ENCODE measurements at regions not wholly inside any gene's neighbourhood (a gene's known extent, or its start where the extent isn't known, plus 50 kb on each side); places are given as distances from the start of the nearest gene placed in this dataset.

DNA sequence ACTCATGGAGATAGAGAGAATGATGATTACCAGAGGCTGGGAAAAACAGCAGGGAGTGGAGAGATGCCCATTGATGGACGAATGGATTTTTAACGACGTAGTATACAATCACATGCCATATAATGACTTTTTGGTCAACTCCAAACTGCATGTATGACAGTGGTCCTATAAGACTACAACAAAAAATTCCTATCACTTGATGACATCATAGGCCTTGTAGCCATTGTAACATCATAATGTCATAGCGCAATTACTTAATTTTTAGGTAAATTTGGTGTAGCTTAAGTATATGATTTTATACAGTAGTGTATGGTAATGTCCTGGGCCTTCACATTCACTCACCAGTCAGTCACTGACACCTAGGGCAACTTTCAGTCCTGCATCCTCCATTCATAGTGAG, 264.3 kb downstream of the RAP2B start:
- Histone ChIP-seq H3K27me3 (ENCODE audit: control insufficient read depth in 1 of 2, insufficient read depth in 2 of 2, low read length in 2 of 2) (no peaks in the 10 kb centered on the region), H3K9me3 (ENCODE audit: control insufficient read depth in 1 of 2, low read length in 2 of 2) (peaks cover 4 to 10% of the 10 kb centered on the region in 2 donors)

DNA sequence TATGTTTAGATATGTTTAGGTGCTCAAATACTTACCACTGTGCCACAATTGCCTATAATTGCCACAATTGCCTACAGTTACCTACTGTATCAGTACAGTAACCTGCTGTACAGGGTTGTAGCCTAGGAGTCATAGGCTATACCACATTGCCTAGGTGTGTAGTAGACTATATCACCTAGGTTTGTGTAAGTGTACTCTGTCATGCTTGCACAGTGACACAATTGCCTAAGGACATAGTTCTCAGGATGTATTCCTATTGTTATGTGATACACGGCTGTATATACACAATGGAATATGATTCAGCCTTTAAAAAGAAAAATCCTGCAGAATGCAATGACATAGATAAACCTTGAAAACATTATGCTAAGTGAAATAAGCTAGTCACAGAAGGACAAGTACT, 264.8 kb downstream of the RAP2B start:
- no peaks in the 10 kb centered on the region for H3K4me1 ChIP-seq (ENCODE audit: control insufficient read depth in 1 of 2, insufficient read depth in 2 of 2, low read length in 2 of 2)
- no peak overlapping the region for H3K4me3 ChIP-seq (ENCODE audit: low read depth in 1 of 2, low read length in 2 of 2)
- H3K9ac ChIP-seq (ENCODE audit: low read depth in 1 of 2, low read length in 2 of 2): no peak overlapping the region
- H3K27ac ChIP-seq (ENCODE audit: low read depth, low read length): no peak overlapping the region
- no peaks in the 10 kb centered on the region for H3K27me3 ChIP-seq (ENCODE audit: control insufficient read depth in 1 of 2, insufficient read depth in 2 of 2, low read length in 2 of 2)
- no peaks in the 10 kb centered on the region for H3K36me3 ChIP-seq (ENCODE audit: control insufficient read depth in 1 of 2, insufficient read depth in 2 of 2, low read length in 2 of 2)
- H3K9me3 ChIP-seq (ENCODE audit: control insufficient read depth in 1 of 2, low read length in 2 of 2): peaks cover 4 to 5% of the 10 kb centered on the region in 2 donors

More for the DNA sequence above, 264.3 kb downstream of the RAP2B start:
- Histone ChIP-seq H3K4me1 (ENCODE audit: control insufficient read depth in 1 of 2, insufficient read depth in 2 of 2, low read length in 2 of 2) (no peaks in the 10 kb centered on the region), H3K27ac (ENCODE audit: low read depth, low read length) (no peak overlapping the region), H3K9ac (ENCODE audit: low read depth in 1 of 2, low read length in 2 of 2) (no peak overlapping the region), H3K36me3 (ENCODE audit: control insufficient read depth in 1 of 2, insufficient read depth in 2 of 2, low read length in 2 of 2) (no peaks in the 10 kb centered on the region), H3K4me3 (ENCODE audit: low read depth in 1 of 2, low read length in 2 of 2) (no peak overlapping the region)

DNA sequence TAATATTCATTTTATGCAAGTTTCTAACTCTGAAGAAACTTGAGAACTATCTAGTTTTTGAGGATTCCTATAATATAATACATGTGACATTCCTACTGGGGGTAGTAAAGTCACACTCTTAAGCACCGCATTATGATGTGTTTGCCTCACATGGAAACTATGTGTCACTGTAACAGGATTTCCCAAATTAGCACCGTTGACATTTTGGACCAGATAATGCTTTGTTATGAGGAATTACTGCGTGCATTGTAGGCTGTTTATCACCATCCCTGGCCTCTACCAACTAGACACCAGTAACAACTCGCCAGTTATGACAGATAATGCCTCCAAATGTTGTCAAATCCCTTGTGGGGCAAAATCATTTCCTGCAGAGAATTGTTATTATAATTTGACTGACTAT, 267.8 kb downstream of the RAP2B start:
- Histone ChIP-seq H3K4me3 (ENCODE audit: low read depth in 1 of 2, low read length in 2 of 2) (no peak overlapping the region), H3K36me3 (ENCODE audit: control insufficient read depth in 1 of 2, insufficient read depth in 2 of 2, low read length in 2 of 2) (no peaks in the 10 kb centered on the region), H3K27me3 (ENCODE audit: control insufficient read depth in 1 of 2, insufficient read depth in 2 of 2, low read length in 2 of 2) (no peaks in the 10 kb centered on the region), H3K4me1 (ENCODE audit: control insufficient read depth in 1 of 2, insufficient read depth in 2 of 2, low read length in 2 of 2) (no peaks in the 10 kb centered on the region), H3K9me3 (ENCODE audit: control insufficient read depth in 1 of 2, low read length in 2 of 2) (peaks cover 0 to 2% of the 10 kb centered on the region in 2 donors), H3K9ac (ENCODE audit: low read depth in 1 of 2, low read length in 2 of 2) (no peak overlapping the region), H3K27ac (ENCODE audit: low read depth, low read length) (no peak overlapping the region)

DNA sequence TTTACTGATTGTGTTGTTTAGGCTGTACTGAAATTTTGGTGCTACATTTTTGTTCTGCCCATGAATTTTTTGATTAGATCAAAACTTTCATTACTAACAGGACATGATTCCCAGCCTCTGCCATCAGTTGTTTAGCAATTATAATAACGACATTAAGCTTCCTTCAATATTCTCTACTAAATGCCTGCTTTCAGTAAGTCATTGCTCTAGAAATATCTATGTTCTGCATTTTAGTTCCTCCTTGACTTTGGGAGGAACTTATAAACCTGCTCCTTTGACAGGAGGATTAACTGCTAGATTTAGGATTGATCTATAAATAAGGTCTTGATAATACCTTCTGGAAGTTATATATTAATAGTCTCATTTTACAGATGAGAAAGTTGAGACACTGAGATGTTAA, 269.1 kb downstream of the RAP2B start:
- Histone ChIP-seq H3K9ac (ENCODE audit: low read depth in 1 of 2, low read length in 2 of 2) (no peak overlapping the region), H3K36me3 (ENCODE audit: control insufficient read depth in 1 of 2, insufficient read depth in 2 of 2, low read length in 2 of 2) (no peaks in the 10 kb centered on the region), H3K4me1 (ENCODE audit: control insufficient read depth in 1 of 2, insufficient read depth in 2 of 2, low read length in 2 of 2) (no peaks in the 10 kb centered on the region), H3K27ac (ENCODE audit: low read depth, low read length) (no peak overlapping the region), H3K4me3 (ENCODE audit: low read depth in 1 of 2, low read length in 2 of 2) (no peak overlapping the region), H3K27me3 (ENCODE audit: control insufficient read depth in 1 of 2, insufficient read depth in 2 of 2, low read length in 2 of 2) (no peaks in the 10 kb centered on the region), H3K9me3 (ENCODE audit: control insufficient read depth in 1 of 2, low read length in 2 of 2) (peaks cover 0 to 2% of the 10 kb centered on the region in 2 donors)

DNA sequence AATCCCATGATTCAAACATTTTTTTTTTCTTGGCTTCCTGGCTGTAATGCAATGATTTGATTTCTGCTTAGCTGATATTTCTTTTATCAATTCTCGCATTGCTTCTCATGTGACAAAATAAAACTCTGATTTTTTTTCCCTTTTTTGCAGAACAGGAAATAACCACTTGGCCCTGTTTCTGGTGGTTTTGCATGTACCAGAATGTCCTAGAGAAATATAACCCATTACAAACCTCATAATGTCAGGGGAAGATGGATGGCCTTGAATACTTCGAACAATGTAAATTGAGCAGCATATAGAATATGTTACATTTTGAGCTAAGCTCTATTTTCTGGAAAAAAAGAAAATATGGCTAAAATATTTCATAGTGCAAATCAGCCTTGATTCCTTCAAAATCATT, 275.6 kb downstream of the RAP2B start:
- Histone ChIP-seq H3K9ac (ENCODE audit: low read depth in 1 of 2, low read length in 2 of 2) (no peak overlapping the region), H3K4me3 (ENCODE audit: low read depth in 1 of 2, low read length in 2 of 2) (no peak overlapping the region), H3K9me3 (ENCODE audit: control insufficient read depth in 1 of 2, low read length in 2 of 2) (no peaks in the 10 kb centered on the region), H3K27me3 (ENCODE audit: control insufficient read depth in 1 of 2, insufficient read depth in 2 of 2, low read length in 2 of 2) (no peaks in the 10 kb centered on the region), H3K4me1 (ENCODE audit: control insufficient read depth in 1 of 2, insufficient read depth in 2 of 2, low read length in 2 of 2) (no peaks in the 10 kb centered on the region), H3K36me3 (ENCODE audit: control insufficient read depth in 1 of 2, insufficient read depth in 2 of 2, low read length in 2 of 2) (no peaks in the 10 kb centered on the region), H3K27ac (ENCODE audit: low read depth, low read length) (no peak overlapping the region)

DNA sequence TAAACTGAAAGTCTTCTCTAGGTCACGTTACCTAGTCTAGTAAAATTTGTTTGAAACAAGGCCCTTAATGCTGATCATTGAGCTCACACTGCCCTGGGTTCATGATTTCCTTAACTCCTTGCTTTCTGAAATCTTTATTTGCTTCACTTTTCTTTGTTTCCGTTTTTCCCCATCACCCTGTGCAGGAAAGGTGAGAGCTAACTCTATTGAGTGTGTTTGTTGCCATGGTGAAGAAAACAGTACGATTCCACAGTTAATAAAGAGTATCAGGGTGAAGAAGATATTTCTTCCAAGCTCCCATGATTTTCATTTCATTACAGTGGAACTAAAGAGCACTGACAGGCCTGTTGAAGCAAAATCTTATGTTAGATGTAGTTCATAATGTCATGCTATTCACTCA, 276.2 kb downstream of the RAP2B start:
- Histone ChIP-seq H3K36me3 (ENCODE audit: control insufficient read depth in 1 of 2, insufficient read depth in 2 of 2, low read length in 2 of 2) (no peaks in the 10 kb centered on the region), H3K4me3 (ENCODE audit: low read depth in 1 of 2, low read length in 2 of 2) (no peak overlapping the region), H3K9ac (ENCODE audit: low read depth in 1 of 2, low read length in 2 of 2) (no peak overlapping the region), H3K27ac (ENCODE audit: low read depth, low read length) (no peak overlapping the region), H3K9me3 (ENCODE audit: control insufficient read depth in 1 of 2, low read length in 2 of 2) (no peaks in the 10 kb centered on the region), H3K4me1 (ENCODE audit: control insufficient read depth in 1 of 2, insufficient read depth in 2 of 2, low read length in 2 of 2) (no peaks in the 10 kb centered on the region), H3K27me3 (ENCODE audit: control insufficient read depth in 1 of 2, insufficient read depth in 2 of 2, low read length in 2 of 2) (no peaks in the 10 kb centered on the region)

DNA sequence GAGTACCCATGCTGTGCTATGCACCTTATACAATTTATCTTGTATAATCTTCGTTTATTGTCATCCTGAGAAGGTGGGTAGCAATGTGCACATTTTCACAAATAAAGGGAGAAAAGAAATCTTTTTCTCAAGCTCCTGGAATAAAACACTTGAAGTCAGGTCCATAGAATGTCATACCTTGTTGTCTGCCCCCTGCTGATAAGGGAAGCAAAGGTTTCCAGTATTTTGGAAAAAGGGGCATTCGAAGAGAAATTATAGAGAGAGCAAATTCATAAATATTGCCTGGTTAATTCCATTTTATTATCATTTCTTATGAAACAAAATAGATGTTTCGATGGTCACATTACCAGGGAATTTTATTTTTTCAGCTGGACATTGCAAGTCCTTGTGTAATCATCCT, 277.8 kb downstream of the RAP2B start:
- Histone ChIP-seq H3K9me3 (ENCODE audit: control insufficient read depth in 1 of 2, low read length in 2 of 2) (no peaks in the 10 kb centered on the region), H3K9ac (ENCODE audit: low read depth in 1 of 2, low read length in 2 of 2) (no peak overlapping the region), H3K27me3 (ENCODE audit: control insufficient read depth in 1 of 2, insufficient read depth in 2 of 2, low read length in 2 of 2) (no peaks in the 10 kb centered on the region)

DNA sequence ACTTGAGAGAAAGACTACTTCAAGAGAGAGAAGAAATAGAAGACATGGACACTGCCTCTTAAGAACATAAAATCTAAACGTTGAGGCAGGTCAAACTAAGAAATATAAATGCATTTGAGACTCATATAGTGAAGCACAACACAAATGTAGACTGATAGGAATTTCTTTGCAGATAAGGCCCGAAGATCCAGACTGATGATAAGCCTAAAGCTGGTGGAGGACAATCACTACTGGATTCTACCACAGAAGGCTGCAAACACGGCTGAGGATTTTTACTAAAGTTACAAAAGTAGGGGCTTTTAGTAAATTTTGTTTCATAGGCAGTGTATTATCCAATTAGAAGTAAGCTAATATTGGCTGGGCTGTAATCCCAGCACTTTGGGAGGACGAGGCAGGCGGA, 278.3 kb downstream of the RAP2B start:
- Histone ChIP-seq H3K27me3 (ENCODE audit: control insufficient read depth in 1 of 2, insufficient read depth in 2 of 2, low read length in 2 of 2) (no peaks in the 10 kb centered on the region), H3K4me1 (ENCODE audit: control insufficient read depth in 1 of 2, insufficient read depth in 2 of 2, low read length in 2 of 2) (no peaks in the 10 kb centered on the region), H3K27ac (ENCODE audit: low read depth, low read length) (no peak overlapping the region), H3K9ac (ENCODE audit: low read depth in 1 of 2, low read length in 2 of 2) (no peak overlapping the region), H3K9me3 (ENCODE audit: control insufficient read depth in 1 of 2, low read length in 2 of 2) (no peaks in the 10 kb centered on the region), H3K4me3 (ENCODE audit: low read depth in 1 of 2, low read length in 2 of 2) (no peak overlapping the region), H3K36me3 (ENCODE audit: control insufficient read depth in 1 of 2, insufficient read depth in 2 of 2, low read length in 2 of 2) (no peaks in the 10 kb centered on the region)

More for the DNA sequence above, 277.8 kb downstream of the RAP2B start:
- Histone ChIP-seq H3K36me3 (ENCODE audit: control insufficient read depth in 1 of 2, insufficient read depth in 2 of 2, low read length in 2 of 2) (no peaks in the 10 kb centered on the region), H3K27ac (ENCODE audit: low read depth, low read length) (no peak overlapping the region), H3K4me3 (ENCODE audit: low read depth in 1 of 2, low read length in 2 of 2) (no peak overlapping the region), H3K4me1 (ENCODE audit: control insufficient read depth in 1 of 2, insufficient read depth in 2 of 2, low read length in 2 of 2) (no peaks in the 10 kb centered on the region)

DNA sequence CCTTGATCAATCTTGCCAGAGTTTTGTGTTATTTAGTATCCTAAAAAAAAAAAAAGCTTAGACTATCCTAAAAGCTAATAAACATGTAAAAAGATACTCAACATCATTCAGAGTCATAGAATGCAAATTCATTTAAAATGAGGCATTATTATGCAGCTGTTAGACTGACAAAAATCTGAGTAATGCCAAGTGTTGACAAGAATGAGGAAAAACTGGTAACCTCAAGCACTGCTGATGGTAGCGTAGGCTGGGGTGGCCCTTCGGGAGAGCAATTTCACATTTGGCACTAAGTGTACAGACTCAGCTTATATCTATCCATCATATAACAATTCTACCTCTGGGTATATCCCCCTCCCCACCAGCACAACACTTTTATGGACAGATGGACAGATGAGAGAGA, 280.4 kb downstream of the RAP2B start:
- no peak overlapping the region for H3K9ac ChIP-seq (ENCODE audit: low read depth in 1 of 2, low read length in 2 of 2)
- no peak overlapping the region for H3K27ac ChIP-seq (ENCODE audit: low read depth, low read length)
- H3K36me3 ChIP-seq (ENCODE audit: control insufficient read depth in 1 of 2, insufficient read depth in 2 of 2, low read length in 2 of 2): no peaks in the 10 kb centered on the region
- no peaks in the 10 kb centered on the region for H3K27me3 ChIP-seq (ENCODE audit: control insufficient read depth in 1 of 2, insufficient read depth in 2 of 2, low read length in 2 of 2)
- no peaks in the 10 kb centered on the region for H3K9me3 ChIP-seq (ENCODE audit: control insufficient read depth in 1 of 2, low read length in 2 of 2)
- H3K4me1 ChIP-seq (ENCODE audit: control insufficient read depth in 1 of 2, insufficient read depth in 2 of 2, low read length in 2 of 2): no peaks in the 10 kb centered on the region
- no peak overlapping the region for H3K4me3 ChIP-seq (ENCODE audit: low read depth in 1 of 2, low read length in 2 of 2)

DNA sequence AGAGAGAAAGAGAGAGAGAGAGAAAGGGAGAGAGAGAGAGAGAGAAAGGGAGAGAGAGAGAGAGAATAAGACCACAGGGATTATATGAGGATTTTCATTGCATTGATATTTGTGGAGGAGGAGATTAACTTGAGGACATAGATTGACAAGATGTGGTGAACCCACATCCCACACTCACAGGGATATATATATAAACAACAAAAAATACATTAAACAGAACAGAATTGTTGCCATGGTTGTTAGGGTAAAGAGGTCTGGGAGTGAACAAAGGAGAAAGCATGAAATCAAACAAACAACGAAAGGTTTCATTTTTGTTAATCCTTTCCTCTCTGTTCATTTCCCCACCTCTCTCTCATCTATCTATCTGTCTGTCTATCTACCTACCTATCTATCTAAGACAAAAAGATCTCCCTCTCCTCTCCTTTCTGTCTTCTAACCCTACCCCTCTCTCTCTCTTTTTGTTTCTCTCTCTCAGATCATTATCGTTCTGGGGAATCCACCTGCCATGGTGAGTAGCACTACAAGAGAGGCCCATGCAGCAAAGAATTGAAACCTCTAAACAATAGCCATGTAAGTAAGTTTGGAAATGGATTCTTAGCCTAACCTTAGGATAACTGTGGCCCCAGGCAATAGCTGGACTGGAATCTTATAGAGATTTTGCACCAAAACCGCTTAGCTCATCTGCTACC, 280.9 kb downstream of the RAP2B start:
- no peaks in the 10 kb centered on the region for H3K9me3 ChIP-seq (ENCODE audit: control insufficient read depth in 1 of 2, low read length in 2 of 2)
- H3K36me3 ChIP-seq (ENCODE audit: control insufficient read depth in 1 of 2, insufficient read depth in 2 of 2, low read length in 2 of 2): no peaks in the 10 kb centered on the region
- H3K9ac ChIP-seq (ENCODE audit: low read depth in 1 of 2, low read length in 2 of 2): no peak overlapping the region
- no peak overlapping the region for H3K27ac ChIP-seq (ENCODE audit: low read depth, low read length)
- no peak overlapping the region for H3K4me3 ChIP-seq (ENCODE audit: low read depth in 1 of 2, low read length in 2 of 2)
- no peaks in the 10 kb centered on the region for H3K4me1 ChIP-seq (ENCODE audit: control insufficient read depth in 1 of 2, insufficient read depth in 2 of 2, low read length in 2 of 2)
- H3K27me3 ChIP-seq (ENCODE audit: control insufficient read depth in 1 of 2, insufficient read depth in 2 of 2, low read length in 2 of 2): no peaks in the 10 kb centered on the region

DNA sequence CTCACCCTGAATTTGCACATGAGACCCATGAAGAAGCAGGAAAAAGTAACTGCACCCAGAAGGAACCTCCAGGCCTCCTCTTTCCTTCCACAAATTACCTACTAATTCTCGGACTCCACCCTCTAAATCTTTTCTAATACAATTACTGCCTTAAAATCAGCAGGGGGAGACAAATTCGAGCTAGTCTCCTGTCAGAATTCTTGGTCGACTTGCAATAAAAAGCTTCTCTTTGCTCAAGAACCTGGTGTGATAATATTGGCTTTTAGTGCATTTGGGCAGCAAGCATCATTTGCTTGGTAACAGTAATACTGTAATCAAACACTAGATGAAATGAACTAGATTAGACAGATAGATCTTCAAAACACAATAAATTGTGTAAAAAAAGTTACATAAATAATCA, 281.9 kb downstream of the RAP2B start:
- H3K27ac ChIP-seq (ENCODE audit: low read depth, low read length): no peak overlapping the region
- H3K27me3 ChIP-seq (ENCODE audit: control insufficient read depth in 1 of 2, insufficient read depth in 2 of 2, low read length in 2 of 2): no peaks in the 10 kb centered on the region
- no peaks in the 10 kb centered on the region for H3K9me3 ChIP-seq (ENCODE audit: control insufficient read depth in 1 of 2, low read length in 2 of 2)
- no peaks in the 10 kb centered on the region for H3K36me3 ChIP-seq (ENCODE audit: control insufficient read depth in 1 of 2, insufficient read depth in 2 of 2, low read length in 2 of 2)
- no peak overlapping the region for H3K9ac ChIP-seq (ENCODE audit: low read depth in 1 of 2, low read length in 2 of 2)
- no peak overlapping the region for H3K4me3 ChIP-seq (ENCODE audit: low read depth in 1 of 2, low read length in 2 of 2)
- H3K4me1 ChIP-seq (ENCODE audit: control insufficient read depth in 1 of 2, insufficient read depth in 2 of 2, low read length in 2 of 2): no peaks in the 10 kb centered on the region
